ENCODE measurements at regions not wholly inside any gene's neighbourhood (a gene's known extent, or its start where the extent isn't known, plus 50 kb on each side); places are given as distances from the start of the nearest gene placed in this dataset.
"Not testable (repeated sequence)": the region's sequence is repeated elsewhere in the genome, so short reads cannot be mapped to it uniquely, and the experiment has no call there.

DNA sequence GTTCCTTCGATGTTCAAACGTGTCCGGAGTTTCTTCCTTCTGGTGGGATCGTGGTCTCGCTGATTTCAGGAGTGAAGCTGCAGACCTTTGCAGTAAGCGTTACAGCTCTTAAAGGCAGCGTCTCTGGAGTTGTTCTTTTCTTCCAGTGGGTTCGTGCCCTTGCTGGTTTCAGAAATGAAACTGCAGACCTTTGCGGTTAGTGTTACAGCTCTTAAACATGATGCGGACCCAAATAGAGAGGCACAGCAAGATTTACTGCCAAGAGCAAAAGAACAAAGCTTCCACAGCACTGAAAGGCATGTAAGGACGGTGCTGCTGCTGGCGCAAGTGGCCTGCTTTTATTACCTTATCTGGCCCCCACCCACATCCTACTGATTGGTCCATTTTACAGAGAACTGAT lies 931.4 kb downstream of the IPMK start:
- Mint-ChIP-seq H3K4me3 (ENCODE audit: unreplicated experiment) (no peak overlapping the region), H3K9me3 (ENCODE audit: unreplicated experiment) (no peaks in the 10 kb centered on the region), H3K36me3 (ENCODE audit: insufficient read depth, unreplicated experiment) (no peaks in the 10 kb centered on the region), H3K4me1 (ENCODE audit: low read depth, unreplicated experiment) (no peaks in the 10 kb centered on the region), H3K27ac (ENCODE audit: unreplicated experiment) (no peak overlapping the region), H3K27me3 (ENCODE audit: insufficient read depth, unreplicated experiment) (no peaks in the 10 kb centered on the region)
- CTCF ChIA-PET: interaction anchor here (0.6 kb wide), 1 partner anchor 429 kb away, joined by 3 read pairs; no protein-coding TSS in a partner anchor
- Histone ChIP-seq H3K4me3 (ENCODE audit: low read depth, low read length) (no peak overlapping the region), H3K27me3 (replicated peaks; ENCODE audit: control insufficient read depth, insufficient read depth, low read length) (no peaks in the 10 kb centered on the region), H3K36me3 (ENCODE audit: control insufficient read depth, insufficient read depth, low read length) (no peaks in the 10 kb centered on the region), H3K4me1 (no peaks in the 10 kb centered on the region), H3K9me3 (0 out of 2 replicates have a peak, but pooled peaks cover 3% of the 10 kb centered on the region)
- BruUV-seq (replicated peaks): no TSS peak
- POLR2A ChIA-PET: no interaction called here
- intact Hi-C loops (cut with micrococcal nuclease; ENCODE audit: unreplicated experiment): loop anchor here (5.0 kb wide), 1 partner anchor 511 kb away; no protein-coding TSS in a partner anchor
- TF ChIP-seq, protein P1, sequence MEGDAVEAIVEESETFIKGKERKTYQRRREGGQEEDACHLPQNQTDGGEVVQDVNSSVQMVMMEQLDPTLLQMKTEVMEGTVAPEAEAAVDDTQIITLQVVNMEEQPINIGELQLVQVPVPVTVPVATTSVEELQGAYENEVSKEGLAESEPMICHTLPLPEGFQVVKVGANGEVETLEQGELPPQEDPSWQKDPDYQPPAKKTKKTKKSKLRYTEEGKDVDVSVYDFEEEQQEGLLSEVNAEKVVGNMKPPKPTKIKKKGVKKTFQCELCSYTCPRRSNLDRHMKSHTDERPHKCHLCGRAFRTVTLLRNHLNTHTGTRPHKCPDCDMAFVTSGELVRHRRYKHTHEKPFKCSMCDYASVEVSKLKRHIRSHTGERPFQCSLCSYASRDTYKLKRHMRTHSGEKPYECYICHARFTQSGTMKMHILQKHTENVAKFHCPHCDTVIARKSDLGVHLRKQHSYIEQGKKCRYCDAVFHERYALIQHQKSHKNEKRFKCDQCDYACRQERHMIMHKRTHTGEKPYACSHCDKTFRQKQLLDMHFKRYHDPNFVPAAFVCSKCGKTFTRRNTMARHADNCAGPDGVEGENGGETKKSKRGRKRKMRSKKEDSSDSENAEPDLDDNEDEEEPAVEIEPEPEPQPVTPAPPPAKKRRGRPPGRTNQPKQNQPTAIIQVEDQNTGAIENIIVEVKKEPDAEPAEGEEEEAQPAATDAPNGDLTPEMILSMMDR (IDR thresholded peaks at IDR 0.05; ENCODE audit: insufficient read depth in 1 of 2, low read depth in 1 of 2, low read length in 1 of 2, severe bottlenecking in 1 of 2, unreplicated experiment in 1 of 2): no peak
- no peak for DNase-seq

DNA sequence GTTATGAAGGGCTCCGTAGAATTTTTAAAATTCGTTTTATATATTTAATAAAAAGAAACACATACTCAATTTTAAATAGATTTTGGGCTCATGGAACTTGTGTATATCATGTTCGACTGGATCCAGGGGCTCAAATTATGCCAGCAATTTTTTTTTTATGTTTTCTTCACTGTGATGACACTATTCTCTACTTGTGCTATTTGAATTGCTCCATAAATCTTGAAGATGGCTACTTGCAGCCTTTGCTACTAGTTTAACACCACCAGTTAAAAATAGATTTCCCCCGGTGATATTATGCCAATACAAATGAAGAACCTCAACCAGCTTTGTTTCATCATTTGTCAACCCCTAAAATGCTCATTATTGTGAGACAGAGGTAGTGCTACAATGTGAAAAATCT lies 933.2 kb downstream of the IPMK start:
- Mint-ChIP-seq H3K9me3 (ENCODE audit: unreplicated experiment) (no peaks in the 10 kb centered on the region), H3K27ac (ENCODE audit: unreplicated experiment) (no peak overlapping the region), H3K36me3 (ENCODE audit: insufficient read depth, unreplicated experiment) (no peaks in the 10 kb centered on the region), H3K27me3 (ENCODE audit: insufficient read depth, unreplicated experiment) (no peaks in the 10 kb centered on the region), H3K4me1 (ENCODE audit: low read depth, unreplicated experiment) (no peaks in the 10 kb centered on the region), H3K4me3 (ENCODE audit: unreplicated experiment) (no peak overlapping the region)
- Histone ChIP-seq H3K27me3 (replicated peaks; ENCODE audit: control insufficient read depth, insufficient read depth, low read length) (no peaks in the 10 kb centered on the region), H3K36me3 (ENCODE audit: control insufficient read depth, insufficient read depth, low read length) (no peaks in the 10 kb centered on the region), H3K4me3 (ENCODE audit: low read depth, low read length) (no peak overlapping the region), H3K4me1 (no peaks in the 10 kb centered on the region), H3K9me3 (no peaks in the 10 kb centered on the region)
- no TSS peak for BruUV-seq (replicated peaks)
- CTCF ChIA-PET: no interaction called here
- POLR2A ChIA-PET: no interaction called here
- TF ChIP-seq, protein P1 (IDR thresholded peaks at IDR 0.05; ENCODE audit: insufficient read depth in 1 of 2, low read depth in 1 of 2, low read length in 1 of 2, severe bottlenecking in 1 of 2, unreplicated experiment in 1 of 2): no peak
- DNase-seq: no peak
- intact Hi-C loops (cut with micrococcal nuclease; ENCODE audit: unreplicated experiment): no loop called here

DNA sequence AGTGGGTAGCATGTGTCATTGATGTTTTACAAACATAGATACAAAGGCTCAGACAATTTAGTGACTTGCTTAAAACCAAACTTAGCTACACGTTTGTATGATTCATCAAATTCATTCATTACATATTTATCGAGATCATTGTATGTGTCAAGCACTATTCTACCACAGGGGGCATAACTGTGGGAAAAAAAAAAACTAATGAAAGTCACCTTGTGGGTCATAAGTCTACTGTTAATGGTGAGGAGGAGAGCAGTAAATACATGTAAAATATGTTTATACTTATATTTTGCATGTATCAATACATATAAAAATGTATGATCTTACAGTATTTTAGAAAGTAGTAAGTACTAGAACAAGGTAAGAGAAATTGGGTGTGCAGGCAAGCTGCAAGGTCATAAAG lies 933.8 kb downstream of the IPMK start:
- intact Hi-C loops (cut with micrococcal nuclease; ENCODE audit: unreplicated experiment): no loop called here
- Histone ChIP-seq H3K9me3 (no peaks in the 10 kb centered on the region), H3K4me3 (ENCODE audit: low read depth, low read length) (no peak overlapping the region), H3K27me3 (replicated peaks; ENCODE audit: control insufficient read depth, insufficient read depth, low read length) (no peaks in the 10 kb centered on the region), H3K36me3 (ENCODE audit: control insufficient read depth, insufficient read depth, low read length) (no peaks in the 10 kb centered on the region), H3K4me1 (no peaks in the 10 kb centered on the region)
- Mint-ChIP-seq H3K36me3 (ENCODE audit: insufficient read depth, unreplicated experiment) (no peaks in the 10 kb centered on the region), H3K27me3 (ENCODE audit: insufficient read depth, unreplicated experiment) (no peaks in the 10 kb centered on the region), H3K27ac (ENCODE audit: unreplicated experiment) (no peak overlapping the region), H3K4me1 (ENCODE audit: low read depth, unreplicated experiment) (no peaks in the 10 kb centered on the region), H3K4me3 (ENCODE audit: unreplicated experiment) (no peak overlapping the region), H3K9me3 (ENCODE audit: unreplicated experiment) (no peaks in the 10 kb centered on the region)
- ChIA-PET CTCF (no interaction called here), POLR2A (no interaction called here)
- BruUV-seq (replicated peaks): no TSS peak
- no peak for DNase-seq
- TF ChIP-seq, protein P1 (IDR thresholded peaks at IDR 0.05; ENCODE audit: insufficient read depth in 1 of 2, low read depth in 1 of 2, low read length in 1 of 2, severe bottlenecking in 1 of 2, unreplicated experiment in 1 of 2): no peak

- H3K27me3 ChIP-seq (replicated peaks; ENCODE audit: control insufficient read depth, insufficient read depth, low read length); BruUV-seq (replicated peaks); CTCF ChIA-PET; H3K4me1 Mint-ChIP-seq (ENCODE audit: low read depth, unreplicated experiment); H3K9me3 Mint-ChIP-seq (ENCODE audit: unreplicated experiment); H3K4me1 ChIP-seq; H3K36me3 ChIP-seq (ENCODE audit: control insufficient read depth, insufficient read depth, low read length); DNase-seq; H3K27me3 Mint-ChIP-seq (ENCODE audit: insufficient read depth, unreplicated experiment); H3K36me3 Mint-ChIP-seq (ENCODE audit: insufficient read depth, unreplicated experiment); H3K9me3 ChIP-seq; POLR2A ChIA-PET; H3K4me3 ChIP-seq (ENCODE audit: low read depth, low read length); intact Hi-C loops (cut with micrococcal nuclease; ENCODE audit: unreplicated experiment); H3K27ac Mint-ChIP-seq (ENCODE audit: unreplicated experiment); H3K4me3 Mint-ChIP-seq (ENCODE audit: unreplicated experiment): not testable (repeated sequence)
These were observed 946.3 kb downstream of the IPMK start for GRCh38 chr10:57321400-57321854.

All from Caco-2 (cell line).